ENCODE measurements at regions not wholly inside any gene's neighbourhood (a gene's known extent, or its start where the extent isn't known, plus 50 kb on each side); places are given as distances from the start of the nearest gene placed in this dataset.

- Mint-ChIP-seq H3K4me3 (no peak overlapping the region), H3K4me1 (peaks cover 24% of the 10 kb centered on the region), H3K27me3 (no peaks in the 10 kb centered on the region), H3K36me3 (ENCODE audit: insufficient read depth) (no peaks in the 10 kb centered on the region), H3K9me3 (peaks cover 7% of the 10 kb centered on the region), H3K27ac (ENCODE audit: low read depth) (peak overlapping the region; percentile 18)
- DNase-seq (ENCODE audit: low spot score in 2 of 2) (no peak), ATAC-seq (replicated peaks; ENCODE audit: extremely low read depth, poor library complexity, severe bottlenecking) (no peak)
Observed at GRCh38 chr2:181239201-181239799, 217.9 kb upstream of the ITGA4 start.

DNA sequence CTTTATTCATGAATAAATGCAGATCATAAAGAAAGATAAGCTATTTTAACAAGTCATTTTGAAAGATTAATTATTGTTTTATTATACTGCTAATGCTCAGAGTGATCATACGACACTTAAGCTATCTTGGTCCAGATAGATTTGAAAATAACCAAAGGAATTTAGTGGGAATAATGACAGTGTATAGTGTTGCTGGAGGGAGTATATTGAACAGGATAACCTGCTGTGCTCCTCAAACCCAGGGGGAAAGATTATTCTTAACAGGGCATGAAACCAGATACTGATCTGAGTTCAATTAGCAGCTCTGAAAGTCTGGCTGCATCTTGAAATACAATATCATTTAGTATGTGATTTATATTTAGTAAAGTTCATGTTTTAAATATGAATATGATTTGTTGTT lies 216.3 kb upstream of the ITGA4 start:
- ATAC-seq (replicated peaks; ENCODE audit: extremely low read depth, poor library complexity, severe bottlenecking) (no peak), DNase-seq (ENCODE audit: low spot score in 2 of 2) (no peak)
- H3K4me1 Mint-ChIP-seq = peaks cover 23% of the 10 kb centered on the region
- H3K36me3 Mint-ChIP-seq (ENCODE audit: insufficient read depth) = no peaks in the 10 kb centered on the region
- H3K9me3 Mint-ChIP-seq = peaks cover 7% of the 10 kb centered on the region
- H3K4me3 Mint-ChIP-seq = no peak overlapping the region
- no peaks in the 10 kb centered on the region for H3K27me3 Mint-ChIP-seq
- H3K27ac Mint-ChIP-seq (ENCODE audit: low read depth) = no peak overlapping the region

- DNase-seq (ENCODE audit: low spot score in 2 of 2) (no peak), ATAC-seq (replicated peaks; ENCODE audit: extremely low read depth, poor library complexity, severe bottlenecking) (no peak)
- Mint-ChIP-seq H3K27ac (ENCODE audit: low read depth) (no peak overlapping the region), H3K9me3 (peaks cover 7% of the 10 kb centered on the region), H3K4me1 (peaks cover 18% of the 10 kb centered on the region), H3K27me3 (no peaks in the 10 kb centered on the region), H3K36me3 (ENCODE audit: insufficient read depth) (no peaks in the 10 kb centered on the region), H3K4me3 (no peak overlapping the region)
Observed at GRCh38 chr2:181241366-181241765, 215.8 kb upstream of the ITGA4 start.

DNA sequence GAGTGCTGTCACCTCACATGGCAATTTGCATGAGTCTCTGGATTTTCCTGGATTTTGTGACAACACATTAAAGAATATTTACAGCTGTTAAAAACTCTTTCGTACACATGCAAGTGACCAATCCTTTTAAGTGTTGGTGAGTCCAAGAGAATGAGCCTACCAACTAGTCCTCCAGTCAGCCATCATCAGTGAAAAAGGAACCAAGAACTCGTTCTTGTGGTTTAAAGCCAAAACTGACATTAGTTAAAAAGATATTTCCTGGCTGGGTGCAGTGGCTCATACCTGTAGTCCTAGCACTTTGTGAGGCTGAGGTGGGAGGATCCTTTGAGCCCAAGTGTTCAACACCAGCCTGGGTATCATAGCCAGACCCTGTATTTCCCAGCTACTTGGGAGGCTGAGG lies 215.4 kb upstream of the ITGA4 start:
- Mint-ChIP-seq H3K27me3 (no peaks in the 10 kb centered on the region), H3K4me3 (no peak overlapping the region), H3K36me3 (ENCODE audit: insufficient read depth) (no peaks in the 10 kb centered on the region), H3K9me3 (peaks cover 7% of the 10 kb centered on the region), H3K27ac (ENCODE audit: low read depth) (no peak overlapping the region), H3K4me1 (peaks cover 18% of the 10 kb centered on the region)
- DNase-seq (ENCODE audit: low spot score in 2 of 2) = no peak
- no peak for ATAC-seq (replicated peaks; ENCODE audit: extremely low read depth, poor library complexity, severe bottlenecking)

DNA sequence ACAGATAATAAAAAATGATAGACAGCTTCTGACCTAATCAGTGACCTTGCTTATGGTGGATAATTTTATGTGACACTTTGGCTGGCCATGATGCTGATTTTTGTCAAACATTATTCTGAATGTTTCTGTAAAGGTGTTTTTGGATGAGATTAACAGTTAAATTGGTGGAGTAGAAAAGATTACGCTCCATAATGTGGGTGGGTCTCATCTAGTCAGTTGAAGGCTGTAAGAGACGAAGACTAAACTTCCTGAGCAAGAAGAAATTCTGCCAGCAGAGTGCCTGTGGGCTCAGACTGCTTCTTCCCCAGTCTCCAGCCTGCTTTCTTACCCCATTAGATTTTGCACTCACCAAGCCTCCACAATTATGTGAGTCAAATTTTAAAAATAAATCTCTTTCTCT lies 214.9 kb upstream of the ITGA4 start:
- H3K4me3 Mint-ChIP-seq = no peak overlapping the region
- H3K4me1 Mint-ChIP-seq = peaks cover 21% of the 10 kb centered on the region

DNA sequence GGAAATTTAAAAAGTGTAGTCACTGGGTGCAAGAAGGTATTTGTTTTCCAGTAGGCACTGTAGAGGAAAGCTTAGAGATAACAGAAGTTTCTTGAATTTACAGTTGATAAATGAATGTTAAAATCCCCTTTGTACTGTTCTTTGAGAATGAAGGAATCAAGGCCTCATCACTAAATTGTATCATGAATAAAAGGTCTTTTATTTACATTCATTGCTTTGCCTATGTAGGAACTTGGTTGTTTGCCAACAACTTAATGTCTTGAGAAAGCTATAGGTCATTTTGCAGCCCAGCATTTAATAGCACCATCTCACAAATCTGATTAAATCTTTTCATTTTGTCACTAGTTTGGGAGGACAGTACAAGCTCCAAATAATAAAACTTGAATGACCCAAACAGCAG lies 213.9 kb upstream of the ITGA4 start:
- no peak overlapping the region for H3K27ac Mint-ChIP-seq (ENCODE audit: low read depth)
- H3K36me3 Mint-ChIP-seq (ENCODE audit: insufficient read depth) = no peaks in the 10 kb centered on the region
- no peaks in the 10 kb centered on the region for H3K9me3 Mint-ChIP-seq
- H3K4me3 Mint-ChIP-seq = no peak overlapping the region
- DNase-seq (ENCODE audit: low spot score in 2 of 2) (no peak), ATAC-seq (replicated peaks; ENCODE audit: extremely low read depth, poor library complexity, severe bottlenecking) (no peak)
- peaks cover 28% of the 10 kb centered on the region for H3K4me1 Mint-ChIP-seq
- H3K27me3 Mint-ChIP-seq = no peaks in the 10 kb centered on the region

More for the DNA sequence above, 214.9 kb upstream of the ITGA4 start:
- no peak for ATAC-seq (replicated peaks; ENCODE audit: extremely low read depth, poor library complexity, severe bottlenecking)
- no peaks in the 10 kb centered on the region for H3K36me3 Mint-ChIP-seq (ENCODE audit: insufficient read depth)
- DNase-seq (ENCODE audit: low spot score in 2 of 2) = no peak
- no peaks in the 10 kb centered on the region for H3K27me3 Mint-ChIP-seq
- H3K9me3 Mint-ChIP-seq = peaks cover 2% of the 10 kb centered on the region
- H3K27ac Mint-ChIP-seq (ENCODE audit: low read depth) = peak overlapping the region; percentile 74

DNA sequence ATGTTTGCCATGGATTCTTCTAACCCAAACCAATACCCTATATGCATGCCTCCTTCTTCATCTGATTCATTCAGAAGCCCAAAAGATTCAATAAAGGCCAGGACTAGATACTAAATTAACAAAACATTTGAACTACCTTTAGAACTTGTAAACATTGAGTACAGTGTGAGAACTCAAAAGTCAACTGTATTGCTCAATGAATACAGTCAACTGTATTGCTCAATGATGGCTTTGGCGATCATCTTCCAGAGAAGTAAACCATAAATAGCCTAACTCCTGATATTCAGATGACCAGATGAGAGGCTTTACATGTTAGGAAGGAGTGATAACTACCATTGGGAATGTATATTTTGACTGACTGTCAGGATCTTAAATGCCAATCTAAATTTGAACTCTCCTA lies 206.5 kb upstream of the ITGA4 start:
- Mint-ChIP-seq H3K36me3 (ENCODE audit: insufficient read depth) (no peaks in the 10 kb centered on the region), H3K27ac (ENCODE audit: low read depth) (peak overlapping the region; percentile 17)
- DNase-seq (ENCODE audit: low spot score in 2 of 2) = no peak

DNA sequence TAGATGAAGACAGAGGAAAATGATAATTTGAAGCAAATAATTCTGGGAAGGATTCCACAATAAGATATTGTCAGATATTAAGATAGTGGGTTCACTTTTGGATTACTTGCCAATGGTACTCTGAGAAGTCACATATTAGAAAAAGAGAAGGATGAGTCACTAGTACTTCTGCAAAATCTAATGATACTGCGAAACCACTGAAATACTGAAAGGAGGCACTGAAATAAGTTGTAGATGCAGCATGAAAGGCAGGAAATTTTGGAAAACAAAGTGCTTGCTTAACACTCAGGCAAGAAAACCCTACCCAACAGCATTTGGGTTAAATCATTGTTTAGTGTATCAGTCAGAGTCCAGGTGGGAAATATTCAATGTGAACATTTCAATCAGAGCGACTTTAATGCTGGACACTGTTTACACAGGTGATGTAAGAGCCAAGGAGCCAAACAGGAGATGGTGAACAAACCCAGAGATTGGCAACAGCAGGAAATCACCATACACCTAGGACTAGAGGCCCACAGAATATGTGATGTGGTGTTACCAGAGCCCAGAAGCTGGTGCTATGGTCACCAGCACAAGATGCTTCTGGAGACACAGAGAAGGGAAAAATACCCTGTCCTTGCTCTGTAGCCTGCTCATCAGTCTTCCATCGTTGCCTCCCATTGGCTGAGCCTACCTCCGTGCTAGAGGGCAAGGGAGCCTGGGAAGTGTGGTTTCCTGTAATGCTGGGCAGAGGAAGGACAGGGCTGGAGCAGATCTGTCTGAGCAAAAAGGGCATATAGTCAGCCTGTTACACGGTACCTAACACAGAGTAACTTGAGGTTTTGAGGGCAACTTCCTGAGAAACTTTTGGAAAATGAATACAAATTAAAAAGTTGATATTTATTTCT lies 204.7 kb upstream of the ITGA4 start:
- Mint-ChIP-seq H3K36me3 (ENCODE audit: insufficient read depth) (no peaks in the 10 kb centered on the region), H3K9me3 (no peaks in the 10 kb centered on the region), H3K27me3 (no peaks in the 10 kb centered on the region), H3K27ac (ENCODE audit: low read depth) (no peak overlapping the region), H3K4me1 (peaks cover 25% of the 10 kb centered on the region), H3K4me3 (no peak overlapping the region)
- DNase-seq (ENCODE audit: low spot score in 2 of 2) = no peak
- ATAC-seq (replicated peaks; ENCODE audit: extremely low read depth, poor library complexity, severe bottlenecking) = no peak

More for the DNA sequence above, 206.5 kb upstream of the ITGA4 start:
- no peaks in the 10 kb centered on the region for H3K9me3 Mint-ChIP-seq
- H3K4me3 Mint-ChIP-seq = no peak overlapping the region
- H3K27me3 Mint-ChIP-seq = no peaks in the 10 kb centered on the region
- peaks cover 30% of the 10 kb centered on the region for H3K4me1 Mint-ChIP-seq
- no peak for ATAC-seq (replicated peaks; ENCODE audit: extremely low read depth, poor library complexity, severe bottlenecking)

- no peaks in the 10 kb centered on the region for H3K27me3 Mint-ChIP-seq
- no peaks in the 10 kb centered on the region for H3K36me3 Mint-ChIP-seq (ENCODE audit: insufficient read depth)
- DNase-seq (ENCODE audit: low spot score in 2 of 2) (no peak), ATAC-seq (replicated peaks; ENCODE audit: extremely low read depth, poor library complexity, severe bottlenecking) (no peak)
- no peak overlapping the region for H3K4me3 Mint-ChIP-seq
- no peak overlapping the region for H3K27ac Mint-ChIP-seq (ENCODE audit: low read depth)
- no peaks in the 10 kb centered on the region for H3K9me3 Mint-ChIP-seq
- H3K4me1 Mint-ChIP-seq = peaks cover 20% of the 10 kb centered on the region
Observed at GRCh38 chr2:181253438-181253837, 203.7 kb upstream of the ITGA4 start.

DNA sequence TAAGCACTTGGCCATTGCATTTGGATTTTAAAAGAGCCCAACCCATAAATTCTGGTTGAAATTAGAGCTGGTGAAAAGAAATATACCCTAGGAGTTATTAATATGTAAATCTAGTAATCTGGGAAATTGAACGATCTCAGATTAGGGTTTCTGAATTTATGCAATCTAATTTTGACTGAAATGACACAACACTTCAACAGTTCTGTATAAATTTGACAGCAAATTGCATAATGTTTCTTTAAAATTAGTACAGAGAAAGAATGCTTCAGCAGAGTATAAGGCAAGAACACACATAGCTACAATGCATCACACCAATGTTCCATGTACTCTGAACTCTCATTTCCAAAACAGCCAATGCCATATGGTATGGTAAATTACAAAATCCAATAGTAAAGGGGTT lies 201.5 kb upstream of the ITGA4 start:
- H3K36me3 Mint-ChIP-seq (ENCODE audit: insufficient read depth) = no peaks in the 10 kb centered on the region
- H3K9me3 Mint-ChIP-seq = no peaks in the 10 kb centered on the region
- no peaks in the 10 kb centered on the region for H3K27me3 Mint-ChIP-seq
- no peak for ATAC-seq (replicated peaks; ENCODE audit: extremely low read depth, poor library complexity, severe bottlenecking)
- DNase-seq (ENCODE audit: low spot score in 2 of 2) = no peak
- no peak overlapping the region for H3K27ac Mint-ChIP-seq (ENCODE audit: low read depth)
- no peak overlapping the region for H3K4me3 Mint-ChIP-seq
- peaks cover 18% of the 10 kb centered on the region for H3K4me1 Mint-ChIP-seq

- H3K27me3 Mint-ChIP-seq = no peaks in the 10 kb centered on the region
- DNase-seq (ENCODE audit: low spot score in 2 of 2) (no peak), ATAC-seq (replicated peaks; ENCODE audit: extremely low read depth, poor library complexity, severe bottlenecking) (no peak)
- no peaks in the 10 kb centered on the region for H3K9me3 Mint-ChIP-seq
- H3K27ac Mint-ChIP-seq (ENCODE audit: low read depth) = no peak overlapping the region
- peaks cover 12% of the 10 kb centered on the region for H3K4me1 Mint-ChIP-seq
- H3K4me3 Mint-ChIP-seq = no peak overlapping the region
- no peaks in the 10 kb centered on the region for H3K36me3 Mint-ChIP-seq (ENCODE audit: insufficient read depth)
Observed at GRCh38 chr2:181258720-181259119, 198.5 kb upstream of the ITGA4 start.

- no peak overlapping the region for H3K4me3 Mint-ChIP-seq
- DNase-seq (ENCODE audit: low spot score in 2 of 2) (no peak), ATAC-seq (replicated peaks; ENCODE audit: extremely low read depth, poor library complexity, severe bottlenecking) (no peak)
- no peaks in the 10 kb centered on the region for H3K36me3 Mint-ChIP-seq (ENCODE audit: insufficient read depth)
- H3K4me1 Mint-ChIP-seq = peaks cover 26% of the 10 kb centered on the region
- no peaks in the 10 kb centered on the region for H3K9me3 Mint-ChIP-seq
- no peaks in the 10 kb centered on the region for H3K27me3 Mint-ChIP-seq
- no peak overlapping the region for H3K27ac Mint-ChIP-seq (ENCODE audit: low read depth)
Observed at GRCh38 chr2:181262782-181263181, 194.4 kb upstream of the ITGA4 start.

GRCh38 chr2:181264001-181264400 lies 193.2 kb upstream of the ITGA4 start:
- Mint-ChIP-seq H3K27ac (ENCODE audit: low read depth) (no peak overlapping the region), H3K36me3 (ENCODE audit: insufficient read depth) (no peaks in the 10 kb centered on the region), H3K4me3 (no peak overlapping the region), H3K27me3 (no peaks in the 10 kb centered on the region), H3K9me3 (no peaks in the 10 kb centered on the region), H3K4me1 (peaks cover 32% of the 10 kb centered on the region)
- ATAC-seq (replicated peaks; ENCODE audit: extremely low read depth, poor library complexity, severe bottlenecking) (no peak), DNase-seq (ENCODE audit: low spot score in 2 of 2) (no peak)

Measured in central memory CD8-positive, alpha-beta T cell (primary cell).